ENCODE measurements at regions not wholly inside any gene's neighbourhood (a gene's known extent, or its start where the extent isn't known, plus 50 kb on each side); places are given as distances from the start of the nearest gene placed in this dataset.

GRCh38 chr16:50996166-50996829 lies 154.8 kb downstream of the SALL1 start:
- DNase-seq (ENCODE audit: low read depth, low spot score): no peak

- no peak for DNase-seq (ENCODE audit: low read depth, low spot score)
Observed at GRCh38 chr16:50994995-50995394, 156.1 kb downstream of the SALL1 start.

GRCh38 chr16:50992350-50993032 lies 158.6 kb downstream of the SALL1 start:
- no peak for DNase-seq (ENCODE audit: low read depth, low spot score)

GRCh38 chr16:50991436-50991835 lies 159.6 kb downstream of the SALL1 start:
- DNase-seq (ENCODE audit: low read depth, low spot score): no peak

- DNase-seq (ENCODE audit: low read depth, low spot score): no peak
Observed at GRCh38 chr16:50991006-50991405, 160.1 kb downstream of the SALL1 start.

- no peak for DNase-seq (ENCODE audit: low read depth, low spot score)
Observed at GRCh38 chr16:50989047-50989446, 162.0 kb downstream of the SALL1 start.

GRCh38 chr16:50988441-50988840 lies 162.6 kb downstream of the SALL1 start:
- no peak for DNase-seq (ENCODE audit: low read depth, low spot score)

- no peak for DNase-seq (ENCODE audit: low read depth, low spot score)
Observed at GRCh38 chr16:50986453-50986852, 164.6 kb downstream of the SALL1 start.

- no peak for DNase-seq (ENCODE audit: low read depth, low spot score)
Observed at GRCh38 chr16:50985733-50986132, 165.3 kb downstream of the SALL1 start.

- no peak for DNase-seq (ENCODE audit: low read depth, low spot score)
Observed at GRCh38 chr16:50984688-50985087, 166.4 kb downstream of the SALL1 start.

- no peak for DNase-seq (ENCODE audit: low read depth, low spot score)
Observed at GRCh38 chr16:50982808-50983207, 168.3 kb downstream of the SALL1 start.

- no peak for DNase-seq (ENCODE audit: low read depth, low spot score)
Observed at GRCh38 chr16:50981951-50982350, 169.1 kb downstream of the SALL1 start.

- no peak for DNase-seq (ENCODE audit: low read depth, low spot score)
Observed at GRCh38 chr16:50980666-50981065, 170.4 kb downstream of the SALL1 start.

- no peak for DNase-seq (ENCODE audit: low read depth, low spot score)
Observed at GRCh38 chr16:50979806-50980620, 171.1 kb downstream of the SALL1 start.

GRCh38 chr16:50977138-50977537 lies 173.9 kb downstream of the SALL1 start:
- DNase-seq (ENCODE audit: low read depth, low spot score): no peak

- DNase-seq (ENCODE audit: low read depth, low spot score): no peak
Observed at GRCh38 chr16:50974438-50975036, 176.5 kb downstream of the SALL1 start.

- no peak for DNase-seq (ENCODE audit: low read depth, low spot score)
Observed at GRCh38 chr16:50972876-50973275, 178.2 kb downstream of the SALL1 start.

- no peak for DNase-seq (ENCODE audit: low read depth, low spot score)
Observed at GRCh38 chr16:50970281-50970680, 180.8 kb downstream of the SALL1 start.

GRCh38 chr16:50967827-50968612 lies 183.1 kb downstream of the SALL1 start:
- DNase-seq (ENCODE audit: low read depth, low spot score): no peak

GRCh38 chr16:50964491-50964890 lies 186.6 kb downstream of the SALL1 start:
- DNase-seq (ENCODE audit: low read depth, low spot score): no peak

- DNase-seq (ENCODE audit: low read depth, low spot score): no peak
Observed at GRCh38 chr16:50961952-50962351, 189.1 kb downstream of the SALL1 start.

Data from smooth muscle cell of the brain vasculature (primary cell).